H1 (cell line): ENCODE measurements at regions not wholly inside any gene's neighbourhood (a gene's known extent, or its start where the extent isn't known, plus 50 kb on each side); places are given as distances from the start of the nearest gene placed in this dataset.

Source experiments
- CTCF ChIA-PET: fragments of 300-600 bp; sonication (Branson Sonifier 250); formaldehyde crosslinking; loops from one replicate; lab custom pipeline; 2021; ENCODE audit not compliant: partially characterized antibody; lab: Charles Lee
- POLR2A ChIA-PET: fragments of 300-600 bp; sonication (Branson Sonifier 250); formaldehyde crosslinking; loops from one replicate; lab custom pipeline; 2021; ENCODE audit warnings: inconsistent platforms; ENCODE audit not compliant: partially characterized antibody; lab: Charles Lee
- DNase-seq, 2 experiments: peaks; one replicate each; pipeline versions ENCODE4 v3.0.0 to v3.0.0-alpha.2; 2010 to 2022; ENCODE audit warnings: low spot score in 2 of 2, low read depth in 1 of 2, mixed read lengths in 1 of 2
- FAIRE-seq: peaks from 2 replicates; lab custom pipeline; 2011; peaks lifted over from hg19 to GRCh38; lab: Jason Lieb, UNC
- H2AFZ ChIP-seq: 2 replicates; pipeline ENCODE4 v1.8.1; 2012; ENCODE audit warnings: low read length, inconsistent platforms
- H2AK5ac ChIP-seq: 2 replicates; pipeline ENCODE4 v1.6.1; 2013; ENCODE audit warnings: low read depth, low read length
- H2BK120ac ChIP-seq: replicated peaks from 2 replicates; pipeline ENCODE3; 2013; ENCODE audit warnings: low read depth, low read length, inconsistent platforms
- H2BK12ac ChIP-seq: 2 replicates; pipeline ENCODE4 v1.6.1; 2013; ENCODE audit warnings: low read depth, low read length
- H2BK15ac ChIP-seq: 2 replicates; pipeline ENCODE4 v1.6.1; 2013; ENCODE audit warnings: low read length
- H2BK20ac ChIP-seq: 2 replicates; pipeline ENCODE4 v1.6.1; 2013; ENCODE audit warnings: low read length
- H2BK5ac ChIP-seq: 2 replicates; pipeline ENCODE4 v1.6.1; 2013; ENCODE audit warnings: low read depth, low read length
- H3K14ac ChIP-seq: 2 replicates; pipeline ENCODE4 v1.6.1; 2013; ENCODE audit warnings: inconsistent platforms; ENCODE audit not compliant: insufficient read length
- H3K18ac ChIP-seq: 2 replicates; pipeline ENCODE4 v1.6.1; 2013; ENCODE audit warnings: low read length; ENCODE audit errors: extremely low read depth
- H3K23ac ChIP-seq: 2 replicates; pipeline ENCODE4 v1.6.1; 2013; ENCODE audit warnings: inconsistent platforms; ENCODE audit not compliant: insufficient read length
- H3K23me2 ChIP-seq: 2 replicates; pipeline ENCODE4 v1.6.1; 2013; ENCODE audit warnings: low read depth, low read length
- H3K27ac ChIP-seq: 2 replicates; pipeline ENCODE4 v1.6.1; 2011; ENCODE audit warnings: low read depth, low read length, inconsistent platforms
- H3K27me3 ChIP-seq, 4 experiments: replicated peaks in 1 of 4; 1 replicate in 1 of 4; 2 replicates in 3 of 4; pipeline versions ENCODE4 v1.6.1 to v1.8.1; 2011 to 2013; ENCODE audit warnings: low read length in 3 of 4, mild to moderate bottlenecking in 3 of 4, inconsistent platforms in 2 of 4, mixed read lengths in 2 of 4, moderate library complexity in 1 of 4; ENCODE audit not compliant: control insufficient read depth in 3 of 4, insufficient read depth in 3 of 4; ENCODE audit errors: extremely low read depth in 1 of 4
- H3K36me3 ChIP-seq, 4 experiments: 2 replicates each; pipeline versions ENCODE4 v1.6.1 to v1.8.1; 2011 to 2013; ENCODE audit warnings: mild to moderate bottlenecking in 4 of 4, low read length in 3 of 4, moderate library complexity in 2 of 4, control low read depth in 1 of 4, inconsistent platforms in 1 of 4; ENCODE audit not compliant: insufficient read depth in 4 of 4, control insufficient read depth in 2 of 4
- H3K4ac ChIP-seq: replicated peaks from 2 replicates; pipeline ENCODE3; 2013; ENCODE audit warnings: low read length, low read depth, mixed read lengths, inconsistent platforms; ENCODE audit not compliant: insufficient read length
- H3K4me1 ChIP-seq, 4 experiments: replicated peaks in 1 of 4; 1 replicate in 1 of 4; 2 replicates in 3 of 4; pipeline versions ENCODE4 v1.6.1 to v1.8.1; 2011 to 2013; ENCODE audit warnings: low read length in 3 of 4, inconsistent platforms in 2 of 4, mixed read lengths in 1 of 4; ENCODE audit not compliant: insufficient read depth in 4 of 4, control insufficient read depth in 3 of 4
- H3K4me2 ChIP-seq, 2 experiments: 2 replicates each; pipeline versions ENCODE4 v1.6.1 to v1.8.1; 2011 to 2013; ENCODE audit warnings: low read depth in 2 of 2, low read length in 2 of 2, control low read depth in 1 of 2, inconsistent platforms in 1 of 2, mild to moderate bottlenecking in 1 of 2; ENCODE audit not compliant: insufficient read depth in 1 of 2
- H3K4me3 ChIP-seq, 4 experiments: fragments of 200-600, 300-600 bp in 1 of 4; sonication (generic), shearing (Covaris generic), sonication (Bioruptor Twin) in 1 of 4; 2 replicates each; pipeline versions ENCODE4 v1.5.1 to v1.8.1; 2011 to 2016; ENCODE audit warnings: low read length in 4 of 4, low read depth in 3 of 4, control low read depth in 2 of 4, inconsistent platforms in 2 of 4, mild to moderate bottlenecking in 2 of 4, mixed read lengths in 1 of 4, moderate library complexity in 1 of 4; ENCODE audit not compliant: insufficient read depth in 2 of 4; ENCODE audit errors: extremely low read depth in 1 of 4
- H3K56ac ChIP-seq: replicated peaks from 2 replicates; pipeline ENCODE3; 2013; ENCODE audit warnings: low read depth, mild to moderate bottlenecking, mixed read lengths, low read length, inconsistent platforms; ENCODE audit not compliant: insufficient read length
- H3K79me1 ChIP-seq: 2 replicates; pipeline ENCODE4 v1.6.1; 2013; ENCODE audit warnings: low read depth, low read length, control low read depth
- H3K79me2 ChIP-seq, 2 experiments: 2 replicates each; pipeline versions ENCODE4 v1.6.1 to v1.8.1; 2012 to 2013; ENCODE audit warnings: low read length in 2 of 2, mild to moderate bottlenecking in 2 of 2, inconsistent platforms in 1 of 2; ENCODE audit not compliant: insufficient read depth in 2 of 2, control insufficient read depth in 1 of 2
- H3K9ac ChIP-seq, 4 experiments: replicated peaks in 1 of 4; 1 replicate in 1 of 4; 2 replicates in 3 of 4; pipeline versions ENCODE4 v1.6.1 to v1.8.1; 2011 to 2013; ENCODE audit warnings: low read depth in 3 of 4, low read length in 3 of 4, control low read depth in 2 of 4, mild to moderate bottlenecking in 2 of 4, moderate library complexity in 2 of 4, inconsistent platforms in 1 of 4; ENCODE audit errors: extremely low read depth in 1 of 4
- H3K9me3 ChIP-seq, 2 experiments: 2 replicates each; pipeline versions ENCODE4 v1.6.1 to v1.8.1; 2012 to 2013; ENCODE audit warnings: mild to moderate bottlenecking in 2 of 2, moderate library complexity in 2 of 2, control low read depth in 1 of 2, inconsistent platforms in 1 of 2, low read depth in 1 of 2, low read length in 1 of 2, mixed read lengths in 1 of 2; ENCODE audit not compliant: insufficient read depth in 2 of 2
- H4K20me1 ChIP-seq, 2 experiments: replicated peaks in 1 of 2; 2 replicates each; pipeline versions ENCODE3 to v1.8.1; 2011 to 2013; ENCODE audit warnings: inconsistent platforms in 2 of 2, low read length in 2 of 2, mild to moderate bottlenecking in 1 of 2; ENCODE audit not compliant: insufficient read depth in 2 of 2, control insufficient read depth in 1 of 2
- H4K5ac ChIP-seq: 2 replicates; pipeline ENCODE4 v1.6.1; 2013; ENCODE audit warnings: low read length, low read depth, mixed read lengths, inconsistent platforms; ENCODE audit not compliant: insufficient read length
- H4K8ac ChIP-seq: 2 replicates; pipeline ENCODE4 v1.8.0; 2013; ENCODE audit warnings: mild to moderate bottlenecking, moderate library complexity, low read length, inconsistent platforms; ENCODE audit not compliant: insufficient read depth; ENCODE audit errors: extremely low read depth
- H4K91ac ChIP-seq: replicated peaks from 2 replicates; pipeline ENCODE3; 2013; ENCODE audit warnings: low read length, mixed read lengths, inconsistent platforms; ENCODE audit not compliant: insufficient read length
- CEBPB ChIP-seq: IDR thresholded peaks from 2 replicates; pipeline ENCODE4 v1.6.1; 2012; ENCODE audit warnings: low read depth, low read length
- CHD1 ChIP-seq: IDR thresholded peaks from 2 replicates; pipeline ENCODE4 v1.6.1; 2012; ENCODE audit warnings: low read depth, low read length, improper control_type of control experiment
- FOSL1 ChIP-seq: IDR thresholded peaks from 2 replicates; pipeline ENCODE4 v1.6.1; 2011; ENCODE audit warnings: mild to moderate bottlenecking, low read depth, low read length, moderate library complexity; ENCODE audit not compliant: insufficient read depth
- MAFK ChIP-seq: IDR thresholded peaks from 2 replicates; pipeline ENCODE4 v1.6.1; 2012; ENCODE audit warnings: low read depth, mild to moderate bottlenecking, improper control_type of control experiment, low read length
- RAD21 ChIP-seq, 2 experiments: IDR thresholded peaks in 1 of 2; conservative IDR thresholded peaks in 1 of 2; 2 replicates each; pipeline ENCODE4 v1.6.1; 2011; ENCODE audit warnings: low read depth in 2 of 2, low read length in 2 of 2, improper control_type of control experiment in 1 of 2, inconsistent platforms in 1 of 2, mild to moderate bottlenecking in 1 of 2, moderate library complexity in 1 of 2
- RBBP5 ChIP-seq: IDR thresholded peaks from 2 replicates; pipeline ENCODE4 v1.7.1; 2012; ENCODE audit warnings: low read depth, mild to moderate bottlenecking, inconsistent platforms, low read length, moderate library complexity, borderline replicate concordance
- SP2 ChIP-seq: IDR thresholded peaks from 2 replicates; pipeline ENCODE4 v1.6.1; 2012; ENCODE audit warnings: mild to moderate bottlenecking, low read length, inconsistent platforms
- TAF1 ChIP-seq: IDR thresholded peaks from 2 replicates; pipeline ENCODE4 v1.6.1; 2011; ENCODE audit warnings: mild to moderate bottlenecking, low read depth, low read length
- WGBS, 2 experiments: shearing (Covaris generic) in 1 of 2; methylation state at CpG; one replicate each; pipeline versions ENCODE4 v1.1.6 to v1.1.7; 2013 to 2015; ENCODE audit warnings: low lambda C conversion rate in 2 of 2, mixed read lengths in 2 of 2, inconsistent platforms in 1 of 2, low coverage in 1 of 2, missing lambda C conversion rate in 1 of 2; ENCODE audit not compliant: insufficient replicate concordance in 2 of 2, insufficient coverage in 1 of 2, insufficient read length in 1 of 2; ENCODE audit errors: extremely low coverage in 1 of 2, missing lambda C conversion rate in 1 of 2; 5-methylcytosine and 5-hydroxymethylcytosine counted together

GRCh38 chr6:27616328-27617045, 143.6 kb upstream of the ZNF184 start:
- H3K4me1 ChIP-seq, result peaks cover 0 to 2% (median 0%) of the 10 kb centered on the region in 4 experiments; a peak in 2 of 7 replicates
- TF ChIP-seq FOSL1 (no peak), MAFK (no peak), CHD1 (no peak), RAD21 (IDR thresholded peaks at IDR 0.05 in 1 of 2, conservative IDR thresholded peaks at IDR 0.05 in 1 of 2; ENCODE audit: low read depth in 2 of 2, low read length in 2 of 2) (no peak), SP2 (no peak), RBBP5 (no peak), CEBPB (no peak), TAF1 (no peak)
- no peaks in the 10 kb centered on the region for H3K36me3 ChIP-seq
- H4K5ac ChIP-seq, result no peak overlapping the region
- H2BK5ac ChIP-seq, result no peak overlapping the region
- no peaks in the 10 kb centered on the region for H3K79me1 ChIP-seq
- peak overlapping the region in 1 of 4 experiments; percentile 37; a peak in 1 of 7 replicates for H3K9ac ChIP-seq
- H4K91ac ChIP-seq, result no peak overlapping the region
- no peak overlapping the region for H3K4ac ChIP-seq
- H3K4me3 ChIP-seq, result peak overlapping the region; percentile 80 to 97 (median 90)
- H3K79me2 ChIP-seq, result no peaks in the 10 kb centered on the region
- H2AK5ac ChIP-seq, result no peak overlapping the region
- no peak overlapping the region for H3K18ac ChIP-seq
- H3K23me2 ChIP-seq, result peaks cover 8% of the 10 kb centered on the region; the same call in 1 of the 2 replicates
- H4K20me1 ChIP-seq, result no peaks in the 10 kb centered on the region
- DNase-seq, result no peak
- H3K4me2 ChIP-seq, result peak overlapping the region; percentile 74 to 77
- no peak overlapping the region for H3K27ac ChIP-seq
- H3K9me3 ChIP-seq, result no peaks in the 10 kb centered on the region
- H3K27me3 ChIP-seq, result no peaks in the 10 kb centered on the region; a peak in 1 of 7 replicates
- peak overlapping the region; percentile 99 for H2AFZ ChIP-seq
- no peak overlapping the region for H2BK120ac ChIP-seq
- no peak overlapping the region for H2BK12ac ChIP-seq
- ChIA-PET POLR2A (interaction anchor here (0.8 kb wide), 1 partner anchor 469 kb away, joined by 4 read pairs; a partner anchor contains a TSS), CTCF (interaction anchor here (0.7 to 1.8 kb wide), 8 partner anchors 7 to 1520 kb away, joined by 3 to 11 read pairs (median 4); no protein-coding TSS in a partner anchor)
- H3K14ac ChIP-seq, result no peak overlapping the region
- H4K8ac ChIP-seq, result no peak overlapping the region
- H3K56ac ChIP-seq, result no peak overlapping the region
- no peak overlapping the region for H3K23ac ChIP-seq
- no peak overlapping the region for H2BK15ac ChIP-seq
- FAIRE-seq, result no peak
- WGBS, 2 experiments, result 47% methylated on average over 6 of the region's 6 CpGs; no CpG with 5 or more reads in 1 of the 2 experiments
- no peak overlapping the region for H2BK20ac ChIP-seq
